GM23338 (cell line): ENCODE measurements at regions not wholly inside any gene's neighbourhood (a gene's known extent, or its start where the extent isn't known, plus 50 kb on each side); places are given as distances from the start of the nearest gene placed in this dataset.

Experiments used
- ATAC-seq: fragments of 200-7000 bp; cut with Tn5 transposase; 3 replicates; pipeline ENCODE4 v1.9.1; 2020
- DNase-seq: peaks from one replicate; pipeline ENCODE4 v3.0.0-alpha.2; 2015; ENCODE audit warnings: low spot score
- H2AFZ ChIP-seq: fragments of 200-600 bp; sonication (generic); 2 replicates; pipeline ENCODE4 v1.8.0; 2016; ENCODE audit warnings: antibody characterized with exemption, mild to moderate bottlenecking, moderate library complexity
- H3F3A ChIP-seq: fragments of 200-600 bp; sonication (generic); replicated peaks from 2 replicates; pipeline ENCODE4 v1.8.0; 2017; ENCODE audit warnings: antibody characterized with exemption, mixed run types, low read depth
- H3K27ac ChIP-seq: fragments of 200-600 bp; sonication (generic); 2 replicates; pipeline ENCODE4 v1.6.1; 2016; ENCODE audit warnings: low read depth
- H3K27me3 ChIP-seq: fragments of 200-600 bp; sonication (generic); 2 replicates; pipeline ENCODE4 v1.8.0; 2016; ENCODE audit warnings: mild to moderate bottlenecking, mixed run types, moderate library complexity; ENCODE audit not compliant: insufficient read depth
- H3K36me3 ChIP-seq: fragments of 200-600 bp; sonication (generic); 2 replicates; pipeline ENCODE4 v1.8.0; 2016; ENCODE audit warnings: mild to moderate bottlenecking; ENCODE audit not compliant: insufficient read depth
- H3K4me1 ChIP-seq: fragments of 200-600 bp; sonication (generic); 2 replicates; pipeline ENCODE4 v1.8.0; 2016; ENCODE audit warnings: mild to moderate bottlenecking, moderate library complexity; ENCODE audit not compliant: insufficient read depth
- H3K4me2 ChIP-seq: fragments of 200-600 bp; sonication (generic); 2 replicates; pipeline ENCODE4 v1.7.1; 2017; ENCODE audit warnings: mixed run types
- H3K4me3 ChIP-seq: fragments of 200-600 bp; sonication (generic); 2 replicates; pipeline ENCODE4 v1.6.1; 2016; ENCODE audit warnings: mixed run types
- H3K79me2 ChIP-seq: fragments of 200-600 bp; sonication (generic); replicated peaks from 2 replicates; pipeline ENCODE4 v1.8.0; 2017; ENCODE audit warnings: mild to moderate bottlenecking; ENCODE audit not compliant: insufficient read depth
- H3K9me2 ChIP-seq: fragments of 200-600 bp; sonication (generic); 2 replicates; pipeline ENCODE4 v1.8.0; 2017; ENCODE audit not compliant: insufficient read depth
- H4K20me1 ChIP-seq: fragments of 200-600 bp; sonication (generic); replicated peaks from 2 replicates; pipeline ENCODE4 v1.8.0; 2017; ENCODE audit warnings: mild to moderate bottlenecking; ENCODE audit not compliant: insufficient read depth
- H3K27ac Mint-ChIP-seq: 2 replicates; pipeline ENCODE4 v1.8.0; 2020; ENCODE audit warnings: inconsistent platforms, mild to moderate bottlenecking, moderate library complexity, mixed read lengths
- H3K27me3 Mint-ChIP-seq: 3 replicates; pipeline ENCODE4 v1.8.0; 2022; ENCODE audit warnings: low read depth, mild to moderate bottlenecking, moderate library complexity, mixed read lengths, inconsistent platforms; ENCODE audit not compliant: insufficient read depth, poor library complexity
- H3K36me3 Mint-ChIP-seq: 3 replicates; pipeline ENCODE4 v1.8.0; 2021; ENCODE audit warnings: low read depth, mild to moderate bottlenecking, inconsistent platforms, moderate library complexity, mixed read lengths
- H3K4me1 Mint-ChIP-seq: 3 replicates; pipeline ENCODE4 v1.8.0; 2020; ENCODE audit warnings: mild to moderate bottlenecking, inconsistent platforms, mixed read lengths
- H3K4me3 Mint-ChIP-seq: 3 replicates; pipeline ENCODE4 v1.8.0; 2021; ENCODE audit warnings: moderate library complexity, mild to moderate bottlenecking, inconsistent platforms, mixed read lengths
- H3K9me3 Mint-ChIP-seq: 3 replicates; pipeline ENCODE4 v1.8.0; 2020; ENCODE audit warnings: moderate library complexity, mild to moderate bottlenecking, inconsistent platforms, mixed read lengths
- CREB1 ChIP-seq: fragments of 250-450 bp; sonication (Bioruptor Pico); IDR thresholded peaks from 2 replicates; pipeline ENCODE4 v1.5.0; 2020; ENCODE audit warnings: low read depth, mild to moderate bottlenecking, moderate library complexity
- EZH2 ChIP-seq: fragments of 200-600 bp; sonication (generic); IDR thresholded peaks from one replicate; pipeline ENCODE4 v1.8.0; 2017; ENCODE audit warnings: antibody characterized with exemption, mild to moderate bottlenecking, low read depth; ENCODE audit not compliant: unreplicated experiment
- EZH2phosphoT487 ChIP-seq: fragments of 200-600 bp; sonication (generic); IDR thresholded peaks from one replicate; pipeline ENCODE4 v1.8.1; 2018; ENCODE audit warnings: antibody characterized with exemption; ENCODE audit not compliant: unreplicated experiment
- JUNB ChIP-seq: IDR thresholded peaks from one replicate; pipeline ENCODE4 v1.6.1; 2016; ENCODE audit warnings: antibody characterized with exemption; ENCODE audit not compliant: unreplicated experiment
- NANOG ChIP-seq: IDR thresholded peaks from 2 replicates; pipeline ENCODE4 v1.6.1; 2016; ENCODE audit warnings: antibody characterized with exemption, borderline replicate concordance
- POLR2AphosphoS5 ChIP-seq: IDR thresholded peaks from 2 replicates; pipeline ENCODE4 v1.6.1; 2016; ENCODE audit warnings: antibody characterized with exemption, low read depth
- STAT1 ChIP-seq: IDR thresholded peaks from one replicate; pipeline ENCODE4 v1.6.1; 2016; ENCODE audit warnings: antibody characterized with exemption; ENCODE audit not compliant: unreplicated experiment
- ZNF331 ChIP-seq: fragments of 250-450 bp; sonication (Bioruptor Pico); IDR thresholded peaks from 2 replicates; pipeline ENCODE4 v1.5.0; 2020; ENCODE audit warnings: low read depth, mild to moderate bottlenecking, moderate library complexity
- TF ChIP-seq, protein P1 (sequence below), 2 experiments: fragments of 200-600 bp in 1 of 2; sonication (generic) in 1 of 2; conservative IDR thresholded peaks; 2 replicates each; pipeline versions ENCODE4 v1.5.1 to v1.6.1; 2016 to 2017; ENCODE audit warnings: antibody characterized with exemption in 2 of 2, low read depth in 2 of 2, mild to moderate bottlenecking in 2 of 2, moderate library complexity in 1 of 2
- TF ChIP-seq, protein P2 (sequence below): IDR thresholded peaks from one replicate; pipeline ENCODE4 v1.6.1; 2018; ENCODE audit warnings: antibody characterized with exemption; ENCODE audit not compliant: unreplicated experiment
- TF ChIP-seq, protein P3 (sequence below): fragments of 250-450 bp; sonication (Bioruptor Pico); IDR thresholded peaks from 2 replicates; pipeline ENCODE4 v1.5.0; 2020; ENCODE audit warnings: mild to moderate bottlenecking, moderate library complexity

DNA sequence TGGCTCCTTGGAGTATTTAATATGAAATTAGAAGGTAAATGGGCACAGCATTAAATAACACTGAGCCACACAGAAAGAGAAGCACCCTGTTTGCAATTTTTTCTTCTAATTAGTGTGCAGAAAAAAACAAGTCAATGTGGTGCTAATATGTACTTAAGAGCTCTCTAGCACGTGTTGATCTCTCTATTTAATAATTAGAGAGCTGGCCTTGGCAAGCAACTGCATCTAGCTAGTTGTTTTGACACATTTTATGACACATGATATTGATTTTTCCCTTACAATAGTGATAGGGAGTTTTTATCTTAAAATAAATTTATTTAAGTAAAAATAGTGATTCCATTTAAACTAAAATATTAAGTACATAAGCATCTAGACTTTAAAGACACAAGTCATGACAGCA, 54.5 kb upstream of the NUDT12 start:
- no peaks in the 10 kb centered on the region for H3K36me3 ChIP-seq
- H3K4me1 Mint-ChIP-seq = peaks cover 13% of the 10 kb centered on the region; the same call in 2 of the 3 replicates
- DNase-seq (no peak), ATAC-seq (no peak)
- H3K9me2 ChIP-seq = no peaks in the 10 kb centered on the region
- no peak overlapping the region for H3K4me3 ChIP-seq
- no peak overlapping the region for H3K4me3 Mint-ChIP-seq
- no peaks in the 10 kb centered on the region for H3K9me3 Mint-ChIP-seq
- no peaks in the 10 kb centered on the region for H3K79me2 ChIP-seq
- H3K27ac ChIP-seq = no peak overlapping the region
- H2AFZ ChIP-seq = no peak overlapping the region
- no peaks in the 10 kb centered on the region for H4K20me1 ChIP-seq
- H3F3A ChIP-seq = no peaks in the 10 kb centered on the region
- peaks cover 14% of the 10 kb centered on the region for H3K4me1 ChIP-seq
- no peak for TF ChIP-seq EZH2
- TF ChIP-seq ZNF331 = no peak
- no peak for TF ChIP-seq POLR2AphosphoS5
- TF ChIP-seq, protein P1, sequence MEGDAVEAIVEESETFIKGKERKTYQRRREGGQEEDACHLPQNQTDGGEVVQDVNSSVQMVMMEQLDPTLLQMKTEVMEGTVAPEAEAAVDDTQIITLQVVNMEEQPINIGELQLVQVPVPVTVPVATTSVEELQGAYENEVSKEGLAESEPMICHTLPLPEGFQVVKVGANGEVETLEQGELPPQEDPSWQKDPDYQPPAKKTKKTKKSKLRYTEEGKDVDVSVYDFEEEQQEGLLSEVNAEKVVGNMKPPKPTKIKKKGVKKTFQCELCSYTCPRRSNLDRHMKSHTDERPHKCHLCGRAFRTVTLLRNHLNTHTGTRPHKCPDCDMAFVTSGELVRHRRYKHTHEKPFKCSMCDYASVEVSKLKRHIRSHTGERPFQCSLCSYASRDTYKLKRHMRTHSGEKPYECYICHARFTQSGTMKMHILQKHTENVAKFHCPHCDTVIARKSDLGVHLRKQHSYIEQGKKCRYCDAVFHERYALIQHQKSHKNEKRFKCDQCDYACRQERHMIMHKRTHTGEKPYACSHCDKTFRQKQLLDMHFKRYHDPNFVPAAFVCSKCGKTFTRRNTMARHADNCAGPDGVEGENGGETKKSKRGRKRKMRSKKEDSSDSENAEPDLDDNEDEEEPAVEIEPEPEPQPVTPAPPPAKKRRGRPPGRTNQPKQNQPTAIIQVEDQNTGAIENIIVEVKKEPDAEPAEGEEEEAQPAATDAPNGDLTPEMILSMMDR (conservative IDR thresholded peaks at IDR 0.05; ENCODE audit: low read depth in 2 of 2) = no peak
- no peak for TF ChIP-seq NANOG
- no peak for TF ChIP-seq STAT1
- TF ChIP-seq CREB1 (CRISPR knock-in tag) = no peak
- no peak for TF ChIP-seq JUNB
- TF ChIP-seq, protein P2, sequence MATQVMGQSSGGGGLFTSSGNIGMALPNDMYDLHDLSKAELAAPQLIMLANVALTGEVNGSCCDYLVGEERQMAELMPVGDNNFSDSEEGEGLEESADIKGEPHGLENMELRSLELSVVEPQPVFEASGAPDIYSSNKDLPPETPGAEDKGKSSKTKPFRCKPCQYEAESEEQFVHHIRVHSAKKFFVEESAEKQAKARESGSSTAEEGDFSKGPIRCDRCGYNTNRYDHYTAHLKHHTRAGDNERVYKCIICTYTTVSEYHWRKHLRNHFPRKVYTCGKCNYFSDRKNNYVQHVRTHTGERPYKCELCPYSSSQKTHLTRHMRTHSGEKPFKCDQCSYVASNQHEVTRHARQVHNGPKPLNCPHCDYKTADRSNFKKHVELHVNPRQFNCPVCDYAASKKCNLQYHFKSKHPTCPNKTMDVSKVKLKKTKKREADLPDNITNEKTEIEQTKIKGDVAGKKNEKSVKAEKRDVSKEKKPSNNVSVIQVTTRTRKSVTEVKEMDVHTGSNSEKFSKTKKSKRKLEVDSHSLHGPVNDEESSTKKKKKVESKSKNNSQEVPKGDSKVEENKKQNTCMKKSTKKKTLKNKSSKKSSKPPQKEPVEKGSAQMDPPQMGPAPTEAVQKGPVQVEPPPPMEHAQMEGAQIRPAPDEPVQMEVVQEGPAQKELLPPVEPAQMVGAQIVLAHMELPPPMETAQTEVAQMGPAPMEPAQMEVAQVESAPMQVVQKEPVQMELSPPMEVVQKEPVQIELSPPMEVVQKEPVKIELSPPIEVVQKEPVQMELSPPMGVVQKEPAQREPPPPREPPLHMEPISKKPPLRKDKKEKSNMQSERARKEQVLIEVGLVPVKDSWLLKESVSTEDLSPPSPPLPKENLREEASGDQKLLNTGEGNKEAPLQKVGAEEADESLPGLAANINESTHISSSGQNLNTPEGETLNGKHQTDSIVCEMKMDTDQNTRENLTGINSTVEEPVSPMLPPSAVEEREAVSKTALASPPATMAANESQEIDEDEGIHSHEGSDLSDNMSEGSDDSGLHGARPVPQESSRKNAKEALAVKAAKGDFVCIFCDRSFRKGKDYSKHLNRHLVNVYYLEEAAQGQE = no peak
- TF ChIP-seq EZH2phosphoT487 = no peak
- TF ChIP-seq, protein P3, sequence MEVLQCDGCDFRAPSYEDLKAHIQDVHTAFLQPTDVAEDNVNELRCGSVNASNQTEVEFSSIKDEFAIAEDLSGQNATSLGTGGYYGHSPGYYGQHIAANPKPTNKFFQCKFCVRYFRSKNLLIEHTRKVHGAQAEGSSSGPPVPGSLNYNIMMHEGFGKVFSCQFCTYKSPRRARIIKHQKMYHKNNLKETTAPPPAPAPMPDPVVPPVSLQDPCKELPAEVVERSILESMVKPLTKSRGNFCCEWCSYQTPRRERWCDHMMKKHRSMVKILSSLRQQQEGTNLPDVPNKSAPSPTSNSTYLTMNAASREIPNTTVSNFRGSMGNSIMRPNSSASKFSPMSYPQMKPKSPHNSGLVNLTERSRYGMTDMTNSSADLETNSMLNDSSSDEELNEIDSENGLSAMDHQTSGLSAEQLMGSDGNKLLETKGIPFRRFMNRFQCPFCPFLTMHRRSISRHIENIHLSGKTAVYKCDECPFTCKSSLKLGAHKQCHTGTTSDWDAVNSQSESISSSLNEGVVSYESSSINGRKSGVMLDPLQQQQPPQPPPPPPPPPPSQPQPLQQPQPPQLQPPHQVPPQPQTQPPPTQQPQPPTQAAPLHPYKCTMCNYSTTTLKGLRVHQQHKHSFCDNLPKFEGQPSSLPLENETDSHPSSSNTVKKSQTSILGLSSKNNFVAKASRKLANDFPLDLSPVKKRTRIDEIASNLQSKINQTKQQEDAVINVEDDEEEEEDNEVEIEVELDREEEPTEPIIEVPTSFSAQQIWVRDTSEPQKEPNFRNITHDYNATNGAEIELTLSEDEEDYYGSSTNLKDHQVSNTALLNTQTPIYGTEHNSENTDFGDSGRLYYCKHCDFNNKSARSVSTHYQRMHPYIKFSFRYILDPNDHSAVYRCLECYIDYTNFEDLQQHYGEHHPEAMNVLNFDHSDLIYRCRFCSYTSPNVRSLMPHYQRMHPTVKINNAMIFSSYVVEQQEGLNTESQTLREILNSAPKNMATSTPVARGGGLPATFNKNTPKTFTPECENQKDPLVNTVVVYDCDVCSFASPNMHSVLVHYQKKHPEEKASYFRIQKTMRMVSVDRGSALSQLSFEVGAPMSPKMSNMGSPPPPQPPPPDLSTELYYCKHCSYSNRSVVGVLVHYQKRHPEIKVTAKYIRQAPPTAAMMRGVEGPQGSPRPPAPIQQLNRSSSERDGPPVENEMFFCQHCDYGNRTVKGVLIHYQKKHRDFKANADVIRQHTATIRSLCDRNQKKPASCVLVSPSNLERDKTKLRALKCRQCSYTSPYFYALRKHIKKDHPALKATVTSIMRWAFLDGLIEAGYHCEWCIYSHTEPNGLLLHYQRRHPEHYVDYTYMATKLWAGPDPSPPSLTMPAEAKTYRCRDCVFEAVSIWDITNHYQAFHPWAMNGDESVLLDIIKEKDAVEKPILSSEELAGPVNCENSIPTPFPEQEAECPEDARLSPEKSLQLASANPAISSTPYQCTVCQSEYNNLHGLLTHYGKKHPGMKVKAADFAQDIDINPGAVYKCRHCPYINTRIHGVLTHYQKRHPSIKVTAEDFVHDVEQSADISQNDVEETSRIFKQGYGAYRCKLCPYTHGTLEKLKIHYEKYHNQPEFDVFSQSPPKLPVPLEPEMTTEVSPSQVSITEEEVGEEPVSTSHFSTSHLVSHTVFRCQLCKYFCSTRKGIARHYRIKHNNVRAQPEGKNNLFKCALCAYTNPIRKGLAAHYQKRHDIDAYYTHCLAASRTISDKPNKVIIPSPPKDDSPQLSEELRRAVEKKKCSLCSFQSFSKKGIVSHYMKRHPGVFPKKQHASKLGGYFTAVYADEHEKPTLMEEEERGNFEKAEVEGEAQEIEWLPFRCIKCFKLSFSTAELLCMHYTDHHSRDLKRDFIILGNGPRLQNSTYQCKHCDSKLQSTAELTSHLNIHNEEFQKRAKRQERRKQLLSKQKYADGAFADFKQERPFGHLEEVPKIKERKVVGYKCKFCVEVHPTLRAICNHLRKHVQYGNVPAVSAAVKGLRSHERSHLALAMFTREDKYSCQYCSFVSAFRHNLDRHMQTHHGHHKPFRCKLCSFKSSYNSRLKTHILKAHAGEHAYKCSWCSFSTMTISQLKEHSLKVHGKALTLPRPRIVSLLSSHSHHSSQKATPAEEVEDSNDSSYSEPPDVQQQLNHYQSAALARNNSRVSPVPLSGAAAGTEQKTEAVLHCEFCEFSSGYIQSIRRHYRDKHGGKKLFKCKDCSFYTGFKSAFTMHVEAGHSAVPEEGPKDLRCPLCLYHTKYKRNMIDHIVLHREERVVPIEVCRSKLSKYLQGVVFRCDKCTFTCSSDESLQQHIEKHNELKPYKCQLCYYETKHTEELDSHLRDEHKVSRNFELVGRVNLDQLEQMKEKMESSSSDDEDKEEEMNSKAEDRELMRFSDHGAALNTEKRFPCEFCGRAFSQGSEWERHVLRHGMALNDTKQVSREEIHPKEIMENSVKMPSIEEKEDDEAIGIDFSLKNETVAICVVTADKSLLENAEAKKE (CRISPR knock-in tag) = no peak
- H3K27me3 Mint-ChIP-seq = no peaks in the 10 kb centered on the region
- H3K36me3 Mint-ChIP-seq = no peaks in the 10 kb centered on the region
- no peak overlapping the region for H3K27ac Mint-ChIP-seq
- no peaks in the 10 kb centered on the region for H3K27me3 ChIP-seq
- no peak overlapping the region for H3K4me2 ChIP-seq
